DOHH2 (cell line): ENCODE measurements at regions not wholly inside any gene's neighbourhood (a gene's known extent, or its start where the extent isn't known, plus 50 kb on each side); places are given as distances from the start of the nearest gene placed in this dataset.

ENCODE experiments used
- H3F3A ChIP-seq: fragments of 200-600 bp; sonication (generic), shearing (Covaris generic); 2 replicates; pipeline ENCODE4 v1.6.0; 2016; ENCODE audit warnings: antibody characterized with exemption, mild to moderate bottlenecking; ENCODE audit not compliant: control insufficient read depth, insufficient read depth
- H3K27ac ChIP-seq: fragments of 200-600 bp; sonication (generic); 2 replicates; pipeline ENCODE4 v1.5.1; 2014; ENCODE audit warnings: low read depth, mild to moderate bottlenecking, low read length, moderate library complexity
- H3K27me3 ChIP-seq: fragments of 200-600 bp; sonication (generic); 2 replicates; pipeline ENCODE4 v1.6.1; 2014; ENCODE audit warnings: mild to moderate bottlenecking, low read length, mixed read lengths; ENCODE audit not compliant: control insufficient read depth
- H3K36me3 ChIP-seq: fragments of 200-600 bp; sonication (generic); 2 replicates; pipeline ENCODE4 v1.6.1; 2014; ENCODE audit warnings: mild to moderate bottlenecking, low read length, moderate library complexity, mixed read lengths; ENCODE audit not compliant: control insufficient read depth
- H3K4me1 ChIP-seq: fragments of 200-600 bp; sonication (generic); 2 replicates; pipeline ENCODE4 v1.6.1; 2014; ENCODE audit warnings: mild to moderate bottlenecking, low read length, mixed read lengths; ENCODE audit not compliant: control insufficient read depth
- H3K4me2 ChIP-seq: fragments of 200-600 bp; sonication (generic); 2 replicates; pipeline ENCODE4 v1.6.0; 2014; ENCODE audit warnings: mild to moderate bottlenecking, low read length, moderate library complexity
- H3K4me3 ChIP-seq: fragments of 200-600 bp; sonication (generic); 2 replicates; pipeline ENCODE4 v1.5.1; 2014; ENCODE audit warnings: mild to moderate bottlenecking, low read length, mixed read lengths
- H3K79me2 ChIP-seq: fragments of 200-600 bp; sonication (generic); 2 replicates; pipeline ENCODE4 v1.6.1; 2014; ENCODE audit warnings: mild to moderate bottlenecking, low read length, mixed read lengths; ENCODE audit not compliant: control insufficient read depth
- H3K9me2 ChIP-seq: fragments of 200-600 bp; sonication (generic); replicated peaks from 2 replicates; pipeline ENCODE4 v1.6.1; 2014; ENCODE audit warnings: mild to moderate bottlenecking, low read length, mixed read lengths; ENCODE audit not compliant: control insufficient read depth
- H3K9me3 ChIP-seq: fragments of 200-600 bp; sonication (generic); 2 replicates; pipeline ENCODE4 v1.6.1; 2014; ENCODE audit warnings: antibody characterized with exemption, low read length, mixed read lengths; ENCODE audit not compliant: control insufficient read depth, insufficient read depth
- H4K20me1 ChIP-seq: fragments of 200-600 bp; sonication (generic); 2 replicates; pipeline ENCODE4 v1.6.0; 2014; ENCODE audit warnings: low read depth, mild to moderate bottlenecking, antibody characterized with exemption, low read length, moderate library complexity; ENCODE audit not compliant: control insufficient read depth, insufficient read depth
- EZH2phosphoT487 ChIP-seq: fragments of 200-600 bp; sonication (generic); IDR thresholded peaks from 2 replicates; pipeline ENCODE4 v1.6.1; 2017; ENCODE audit warnings: borderline replicate concordance, mild to moderate bottlenecking, antibody characterized with exemption, low read length, moderate library complexity, mixed read lengths
- TF ChIP-seq, protein P1 (sequence below): fragments of 200-600 bp; sonication (generic); IDR thresholded peaks from one replicate; pipeline ENCODE4 v1.5.1; 2014; ENCODE audit warnings: antibody characterized with exemption, mild to moderate bottlenecking, low read depth, low read length; ENCODE audit not compliant: poor library complexity, severe bottlenecking

DNA sequence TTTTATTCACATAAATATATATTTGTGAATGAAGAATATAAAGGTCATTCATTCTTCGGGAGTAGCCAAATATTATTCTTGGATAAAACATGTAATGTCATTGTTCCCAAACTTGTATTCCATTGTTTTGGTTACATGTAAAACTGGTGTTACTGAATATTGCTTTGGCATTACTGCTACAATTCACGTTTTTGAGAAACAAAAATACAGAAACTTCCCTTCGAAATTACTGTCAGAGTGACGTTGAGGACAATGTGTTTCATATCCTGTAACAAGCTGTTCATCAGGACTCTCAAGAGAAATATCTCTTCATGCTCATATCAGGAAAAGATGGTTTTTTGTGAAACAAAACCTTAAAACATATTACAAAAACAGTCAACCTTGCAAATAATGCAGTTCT, 258.9 kb upstream of the DDX53 start:
- H3K4me1 ChIP-seq: no peaks in the 10 kb centered on the region
- H4K20me1 ChIP-seq: no peaks in the 10 kb centered on the region
- no peaks in the 10 kb centered on the region for H3K36me3 ChIP-seq
- H3K27ac ChIP-seq: no peak overlapping the region
- no peak for TF ChIP-seq EZH2phosphoT487
- TF ChIP-seq, protein P1, sequence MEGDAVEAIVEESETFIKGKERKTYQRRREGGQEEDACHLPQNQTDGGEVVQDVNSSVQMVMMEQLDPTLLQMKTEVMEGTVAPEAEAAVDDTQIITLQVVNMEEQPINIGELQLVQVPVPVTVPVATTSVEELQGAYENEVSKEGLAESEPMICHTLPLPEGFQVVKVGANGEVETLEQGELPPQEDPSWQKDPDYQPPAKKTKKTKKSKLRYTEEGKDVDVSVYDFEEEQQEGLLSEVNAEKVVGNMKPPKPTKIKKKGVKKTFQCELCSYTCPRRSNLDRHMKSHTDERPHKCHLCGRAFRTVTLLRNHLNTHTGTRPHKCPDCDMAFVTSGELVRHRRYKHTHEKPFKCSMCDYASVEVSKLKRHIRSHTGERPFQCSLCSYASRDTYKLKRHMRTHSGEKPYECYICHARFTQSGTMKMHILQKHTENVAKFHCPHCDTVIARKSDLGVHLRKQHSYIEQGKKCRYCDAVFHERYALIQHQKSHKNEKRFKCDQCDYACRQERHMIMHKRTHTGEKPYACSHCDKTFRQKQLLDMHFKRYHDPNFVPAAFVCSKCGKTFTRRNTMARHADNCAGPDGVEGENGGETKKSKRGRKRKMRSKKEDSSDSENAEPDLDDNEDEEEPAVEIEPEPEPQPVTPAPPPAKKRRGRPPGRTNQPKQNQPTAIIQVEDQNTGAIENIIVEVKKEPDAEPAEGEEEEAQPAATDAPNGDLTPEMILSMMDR: no peak
- H3K4me3 ChIP-seq: no peak overlapping the region
- H3K27me3 ChIP-seq: no peaks in the 10 kb centered on the region
- H3K4me2 ChIP-seq: no peak overlapping the region
- H3F3A ChIP-seq: no peaks in the 10 kb centered on the region
- no peaks in the 10 kb centered on the region for H3K9me3 ChIP-seq
- no peaks in the 10 kb centered on the region for H3K79me2 ChIP-seq
- no peaks in the 10 kb centered on the region for H3K9me2 ChIP-seq

DNA sequence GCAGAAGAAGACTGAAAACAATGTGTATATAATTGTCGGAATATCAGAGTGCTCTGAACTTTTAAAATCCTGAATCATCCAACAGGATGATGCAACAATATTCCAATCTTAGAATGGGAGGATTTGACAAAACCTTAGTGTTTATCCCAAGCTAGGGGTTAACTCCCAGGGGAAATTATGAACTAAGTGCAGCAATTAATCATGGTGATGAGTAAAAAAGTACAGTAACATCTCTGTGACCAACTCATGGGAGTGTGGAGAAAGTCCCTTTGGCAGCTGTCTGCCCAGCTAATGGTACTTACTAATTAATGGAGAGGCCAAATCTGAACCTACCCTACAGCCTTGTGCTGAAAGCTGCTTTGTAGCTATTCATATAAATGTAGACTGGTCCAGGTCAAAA, 257.6 kb upstream of the DDX53 start:
- Histone ChIP-seq H3F3A (no peaks in the 10 kb centered on the region), H3K4me3 (no peak overlapping the region), H3K9me3 (no peaks in the 10 kb centered on the region), H3K36me3 (no peaks in the 10 kb centered on the region), H3K4me2 (no peak overlapping the region), H3K27ac (no peak overlapping the region), H4K20me1 (no peaks in the 10 kb centered on the region), H3K4me1 (no peaks in the 10 kb centered on the region), H3K27me3 (no peaks in the 10 kb centered on the region), H3K79me2 (no peaks in the 10 kb centered on the region), H3K9me2 (no peaks in the 10 kb centered on the region)
- TF ChIP-seq, protein P1: no peak
- TF ChIP-seq EZH2phosphoT487: no peak

DNA sequence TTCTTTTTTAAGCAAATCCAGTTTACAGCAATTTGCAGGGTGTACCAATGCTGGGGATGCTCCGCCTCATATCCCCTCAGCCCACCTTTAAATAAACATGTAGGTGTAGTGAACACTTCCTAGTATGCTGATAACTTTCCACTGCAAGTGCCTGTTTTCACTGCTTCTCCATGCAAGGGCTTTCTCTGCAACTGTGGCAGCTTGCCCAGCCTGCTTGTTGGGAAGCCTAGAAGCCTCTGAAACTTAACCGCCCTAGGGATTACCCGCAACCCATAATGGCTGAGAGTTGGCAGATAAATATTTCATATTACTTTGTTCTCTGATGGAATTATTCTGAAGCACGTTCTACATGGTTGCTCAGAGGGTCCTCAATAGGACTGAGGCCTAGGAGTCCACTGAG, 253.7 kb upstream of the DDX53 start:
- no peak overlapping the region for H3K27ac ChIP-seq
- H3K4me2 ChIP-seq: no peak overlapping the region
- no peaks in the 10 kb centered on the region for H4K20me1 ChIP-seq
- H3K4me3 ChIP-seq: no peak overlapping the region
- no peaks in the 10 kb centered on the region for H3K27me3 ChIP-seq
- no peaks in the 10 kb centered on the region for H3F3A ChIP-seq
- no peaks in the 10 kb centered on the region for H3K4me1 ChIP-seq
- no peaks in the 10 kb centered on the region for H3K9me3 ChIP-seq
- no peaks in the 10 kb centered on the region for H3K36me3 ChIP-seq
- no peak for TF ChIP-seq EZH2phosphoT487
- TF ChIP-seq, protein P1: no peak
- H3K79me2 ChIP-seq: no peaks in the 10 kb centered on the region
- no peaks in the 10 kb centered on the region for H3K9me2 ChIP-seq
